ENCODE measurements at regions not wholly inside any gene's neighbourhood (a gene's known extent, or its start where the extent isn't known, plus 50 kb on each side); places are given as distances from the start of the nearest gene placed in this dataset.

- DNase-seq = no peak
Measured at GRCh38 chr1:30310966-30311742, 412.2 kb downstream of the MATN1 start.

GRCh38 chr1:30307182-30307581, 416.2 kb downstream of the MATN1 start:
- DNase-seq = no peak

DNA sequence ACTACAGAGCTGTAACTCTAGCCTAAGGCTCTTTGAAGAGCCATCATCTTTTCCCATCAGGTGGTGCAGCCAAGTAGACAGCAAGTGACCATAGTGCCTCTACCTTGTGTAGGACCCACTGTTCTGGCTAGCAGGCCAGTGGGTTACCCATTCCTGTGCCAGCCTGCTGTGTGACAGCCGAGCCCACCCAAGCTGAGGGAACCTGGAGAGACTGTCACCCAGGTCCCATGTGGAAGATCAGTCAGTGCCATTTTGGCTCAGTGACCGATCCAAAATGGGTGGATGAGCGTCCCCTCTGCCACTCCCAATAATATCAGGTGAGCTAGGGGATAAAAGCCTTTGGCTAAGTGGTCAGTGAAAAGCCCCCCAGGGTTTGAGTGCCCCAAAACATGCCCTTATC, 417.9 kb downstream of the MATN1 start:
- DNase-seq = no peak

DNA sequence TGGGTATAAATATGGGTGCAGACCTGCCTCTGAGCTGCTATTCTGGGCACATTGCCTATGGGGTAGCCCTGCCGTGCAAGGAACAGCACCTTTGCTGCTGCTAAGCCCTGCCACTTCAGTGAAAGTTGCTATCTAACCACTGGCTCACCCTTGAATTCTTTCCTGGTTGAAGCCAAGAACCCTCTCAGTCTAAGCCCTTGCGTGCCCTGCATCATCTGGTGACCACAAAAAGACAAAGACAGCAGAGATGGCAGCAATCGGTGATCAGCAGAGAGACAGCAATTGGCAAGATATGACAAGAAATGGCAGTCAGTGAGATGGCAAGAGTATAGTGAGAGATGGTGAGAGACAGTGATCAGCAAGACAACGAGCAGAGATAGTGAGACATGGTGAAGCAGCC, 418.3 kb downstream of the MATN1 start:
- no peak for DNase-seq

GRCh38 chr1:30304080-30304479, 419.3 kb downstream of the MATN1 start:
- DNase-seq = no peak

GRCh38 chr1:30303387-30303786, 420.0 kb downstream of the MATN1 start:
- DNase-seq = no peak

DNA sequence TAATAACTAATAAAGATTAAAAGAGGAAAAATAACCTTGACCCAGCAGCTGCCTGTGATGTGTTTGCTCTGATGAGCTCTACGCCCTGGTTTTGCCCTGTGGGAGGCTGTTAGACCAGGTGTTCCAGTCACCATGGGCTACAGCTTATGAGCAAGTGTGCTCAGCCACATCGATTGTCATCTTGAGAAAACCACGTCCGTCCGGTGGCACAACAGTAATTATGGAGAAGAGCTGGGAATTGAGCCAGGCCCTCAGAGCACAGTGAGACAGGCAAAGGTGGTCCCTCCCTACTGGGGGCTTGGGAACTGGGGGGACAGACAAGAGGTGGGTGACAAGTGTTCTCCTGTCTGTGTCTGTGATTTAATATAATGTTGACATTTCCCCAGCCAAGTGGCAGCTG, 420.5 kb downstream of the MATN1 start:
- peak; percentile 59 for DNase-seq

DNA sequence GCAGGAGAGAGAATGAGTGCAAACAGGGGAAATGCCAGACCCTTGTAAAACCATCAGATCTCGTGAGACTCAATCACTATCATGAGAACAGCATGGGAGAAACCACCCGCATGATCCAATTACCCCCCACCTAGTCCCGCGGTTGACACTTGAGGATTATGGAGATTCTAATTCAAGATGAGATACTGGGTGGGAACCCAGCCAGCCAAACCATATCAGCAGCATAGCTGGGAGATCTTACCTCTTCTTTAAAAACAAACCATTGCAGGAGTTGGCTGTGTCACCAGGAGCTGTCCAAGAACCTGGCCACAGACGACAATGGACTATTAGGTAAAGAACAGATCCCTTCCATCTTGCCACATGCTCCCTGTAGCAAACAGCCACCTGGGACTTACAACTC, 422.7 kb downstream of the MATN1 start:
- no peak for DNase-seq

DNA sequence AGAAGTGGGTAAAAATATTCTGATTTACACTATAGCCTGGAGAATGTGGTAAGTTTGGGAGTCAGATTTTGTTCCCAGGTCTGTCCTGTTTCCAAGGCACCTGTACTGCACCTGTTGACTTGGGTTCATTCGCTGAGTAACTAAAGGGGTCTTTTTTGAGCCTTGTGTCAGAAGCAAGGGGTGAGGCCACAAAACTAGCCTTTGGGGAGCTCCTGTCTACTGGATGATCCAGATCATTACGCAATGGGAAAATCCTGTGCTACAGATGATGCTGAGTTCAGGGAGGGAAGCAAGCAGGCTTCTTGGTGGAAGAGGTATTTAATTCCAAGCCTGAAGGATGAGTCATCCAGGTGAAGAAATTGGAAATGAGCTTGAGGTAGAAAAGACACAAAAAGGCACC, 424.0 kb downstream of the MATN1 start:
- no peak for DNase-seq

GRCh38 chr1:30295674-30296073, 427.7 kb downstream of the MATN1 start:
- DNase-seq = no peak

- DNase-seq = no peak
Measured at GRCh38 chr1:30295266-30295665, 428.1 kb downstream of the MATN1 start.

DNA sequence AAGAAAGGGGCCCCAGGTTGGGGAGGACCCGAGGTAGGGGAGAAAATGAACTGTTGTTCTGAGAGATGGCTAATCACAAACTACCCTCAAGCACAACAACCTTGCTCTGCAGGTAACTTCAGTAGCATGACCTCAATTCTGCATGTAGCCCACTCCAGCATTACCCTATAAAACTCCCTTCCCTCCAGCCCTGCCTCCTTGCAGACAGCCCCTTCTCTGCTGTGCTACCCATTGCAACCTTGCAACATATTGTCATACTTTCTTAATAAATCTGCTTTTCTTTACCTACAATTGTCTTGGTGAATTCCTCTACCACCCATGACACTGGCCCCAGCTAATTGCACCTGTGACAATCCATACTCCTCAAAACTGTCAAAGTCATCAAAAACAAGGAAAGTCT, 428.9 kb downstream of the MATN1 start:
- no peak for DNase-seq

- DNase-seq = no peak
Measured at GRCh38 chr1:30292451-30292850, 430.9 kb downstream of the MATN1 start.

DNA sequence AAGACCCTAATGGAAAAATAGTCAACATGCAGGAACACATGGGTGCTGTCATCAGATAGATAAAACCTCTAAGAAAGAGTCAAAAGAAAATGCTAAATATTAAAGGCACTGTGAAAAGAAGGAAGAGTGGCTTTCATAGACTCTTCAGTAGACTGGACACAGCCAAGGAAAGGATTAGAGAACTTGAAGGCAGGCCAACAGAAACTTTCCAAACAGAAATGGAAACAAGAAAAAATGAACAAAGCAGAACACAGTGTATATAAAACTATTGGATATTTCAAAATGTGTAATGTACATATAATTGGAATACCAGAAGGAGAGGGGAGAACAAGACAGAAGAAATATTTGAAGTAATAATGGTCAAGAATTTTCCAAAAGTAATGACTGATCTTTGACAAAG, 431.9 kb downstream of the MATN1 start:
- no peak for DNase-seq

- DNase-seq = no peak
Measured at GRCh38 chr1:30290581-30290980, 432.8 kb downstream of the MATN1 start.

DNA sequence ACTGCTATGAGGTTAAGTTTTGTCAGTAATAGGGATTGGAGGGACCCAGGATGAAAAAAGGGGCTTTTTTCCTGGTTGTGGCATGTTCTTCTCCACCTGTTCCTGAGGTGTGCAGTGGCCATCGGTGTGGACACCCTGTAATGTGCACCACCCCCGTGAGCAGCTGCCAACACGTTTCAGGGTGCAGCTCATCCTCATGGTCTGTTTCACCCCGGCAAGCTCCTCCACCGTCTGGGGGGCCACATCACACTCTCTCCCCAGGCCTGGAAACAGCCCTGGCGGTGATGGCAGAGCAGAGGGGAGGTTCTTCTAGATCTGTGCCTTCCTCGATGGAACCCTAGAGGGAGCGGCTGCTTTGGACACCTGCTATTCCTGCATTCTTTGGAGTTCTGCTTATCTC, 435.4 kb downstream of the MATN1 start:
- DNase-seq = no peak

DNA sequence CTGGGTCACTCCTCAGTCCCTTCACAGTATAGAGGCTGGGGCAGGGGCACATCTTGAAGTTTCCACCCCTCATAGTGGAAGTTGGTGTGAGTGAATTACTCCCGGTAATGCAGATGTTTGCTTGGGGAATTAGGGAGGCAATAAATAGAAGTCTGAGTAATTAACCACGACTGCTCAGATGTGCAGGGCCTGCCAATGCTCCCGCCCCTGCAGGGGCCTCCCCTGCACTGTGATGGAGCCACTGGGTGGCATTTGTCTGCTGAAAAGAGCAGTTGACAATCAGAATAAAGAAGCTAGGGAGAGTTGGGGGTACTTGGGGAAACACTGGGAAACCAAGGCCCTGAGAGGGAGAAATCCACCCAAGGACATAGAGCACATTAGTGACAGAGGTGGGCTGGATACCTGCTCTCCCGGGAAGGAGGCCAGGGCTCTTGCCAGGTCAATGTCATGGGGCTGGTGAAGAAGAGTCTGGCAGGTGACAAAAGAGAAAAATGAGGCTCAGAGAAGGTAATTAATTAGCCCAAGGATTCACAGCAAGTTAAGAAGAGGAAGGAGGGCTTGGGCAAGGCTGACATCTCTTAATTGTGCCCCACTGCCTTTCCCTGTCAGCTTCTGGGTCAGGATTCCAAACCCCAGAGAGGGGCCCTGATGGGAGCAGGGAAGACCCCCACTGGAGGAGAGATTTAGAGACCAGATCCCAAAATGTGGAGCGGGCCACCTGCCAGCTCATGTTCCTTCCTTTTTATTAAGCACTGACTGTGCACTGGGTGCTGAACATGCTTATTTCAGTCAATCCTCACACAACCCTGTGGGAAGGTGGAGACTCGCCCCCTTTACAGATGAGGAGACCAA, 436.2 kb downstream of the MATN1 start:
- DNase-seq = no peak

GRCh38 chr1:30286241-30286987, 437.0 kb downstream of the MATN1 start:
- peak; percentile 29 for DNase-seq

- DNase-seq = no peak
Measured at GRCh38 chr1:30285501-30285932, 437.9 kb downstream of the MATN1 start.

DNA sequence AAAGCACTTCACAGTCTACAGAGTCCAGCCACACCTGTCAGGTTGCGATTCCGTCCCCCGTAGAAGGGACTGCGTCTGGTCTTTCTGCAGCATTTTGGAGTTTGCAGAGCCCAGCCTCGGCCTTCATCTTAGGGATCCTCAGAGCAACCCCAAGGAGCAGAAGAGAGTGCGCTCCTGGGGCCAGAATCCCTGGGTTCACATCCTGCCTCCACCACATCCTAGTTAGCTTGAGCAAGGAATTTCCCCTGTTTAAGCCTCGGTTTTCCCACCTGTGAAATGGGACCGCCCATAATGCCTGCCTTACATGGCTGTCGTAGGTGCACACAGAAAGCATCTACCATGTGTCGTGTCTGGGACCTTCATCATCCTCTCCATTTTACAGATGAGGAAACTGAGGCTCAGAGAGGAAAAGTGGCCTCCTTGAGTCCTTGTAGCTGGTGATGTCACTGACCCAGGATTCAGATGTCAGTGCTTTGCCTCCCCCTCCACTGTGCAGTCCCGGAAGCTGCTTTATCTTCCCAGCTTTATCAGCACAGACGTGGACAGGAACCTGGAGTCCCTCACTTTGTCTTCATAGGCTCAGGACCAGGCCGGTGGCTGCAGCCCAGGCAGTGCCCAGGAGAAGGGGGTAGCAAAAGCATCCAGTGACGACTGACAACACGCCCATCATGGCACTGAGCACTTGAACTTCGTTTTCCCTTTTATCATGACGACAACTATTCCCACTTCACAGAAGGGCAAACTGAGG, 438.5 kb downstream of the MATN1 start:
- DNase-seq = no peak

GRCh38 chr1:30284226-30284625, 439.2 kb downstream of the MATN1 start:
- DNase-seq = no peak

DNA sequence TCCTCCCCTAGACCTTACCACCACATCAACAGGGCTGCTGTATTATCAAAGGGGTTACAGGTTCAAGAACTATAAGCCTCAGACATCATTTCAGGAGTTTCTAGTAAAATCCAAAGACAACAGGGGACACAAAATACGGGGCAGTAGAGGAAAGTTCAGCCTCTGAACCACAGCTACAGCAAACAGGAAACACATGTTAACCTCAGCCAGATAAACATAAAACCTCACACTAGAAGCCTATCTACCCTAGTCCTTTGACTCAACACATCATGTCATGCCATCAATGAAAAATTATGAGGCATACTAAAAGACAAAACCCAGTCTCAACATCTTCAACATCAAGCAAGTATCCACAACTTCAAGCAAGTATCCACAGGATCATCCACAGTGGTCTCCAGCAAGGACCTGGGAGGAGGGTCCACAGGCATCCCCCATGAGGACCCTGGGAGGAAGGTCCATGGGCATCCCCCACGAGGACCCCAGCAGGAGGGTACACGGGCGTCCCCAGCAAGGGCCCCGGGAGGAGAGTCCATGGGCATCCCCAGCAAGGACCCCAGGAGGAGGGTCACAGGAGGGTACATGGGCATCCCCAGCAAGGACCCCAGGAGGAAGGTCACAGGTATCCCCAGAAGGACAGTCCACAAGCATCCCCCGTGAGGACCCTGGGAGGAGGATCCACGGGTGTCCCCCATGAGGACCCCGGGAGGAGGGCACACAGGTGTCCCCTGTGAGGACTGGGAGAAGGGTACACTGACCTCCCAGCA, 440.0 kb downstream of the MATN1 start:
- DNase-seq = no peak

Measured in NCI-H510A treated with DMSO at 0.1 percent for 48 hours (cell line).